ENCODE measurements at regions not wholly inside any gene's neighbourhood (a gene's known extent, or its start where the extent isn't known, plus 50 kb on each side); places are given as distances from the start of the nearest gene placed in this dataset.
"Not testable (repeated sequence)": the region's sequence is repeated elsewhere in the genome, so short reads cannot be mapped to it uniquely, and the experiment has no call there.

- DNase-seq: no peak
Observed at GRCh38 chr6:134778431-134778830, 171.5 kb downstream of the ALDH8A1 start.

GRCh38 chr6:134774201-134774638 lies 175.7 kb downstream of the ALDH8A1 start:
- no peak for DNase-seq

DNA sequence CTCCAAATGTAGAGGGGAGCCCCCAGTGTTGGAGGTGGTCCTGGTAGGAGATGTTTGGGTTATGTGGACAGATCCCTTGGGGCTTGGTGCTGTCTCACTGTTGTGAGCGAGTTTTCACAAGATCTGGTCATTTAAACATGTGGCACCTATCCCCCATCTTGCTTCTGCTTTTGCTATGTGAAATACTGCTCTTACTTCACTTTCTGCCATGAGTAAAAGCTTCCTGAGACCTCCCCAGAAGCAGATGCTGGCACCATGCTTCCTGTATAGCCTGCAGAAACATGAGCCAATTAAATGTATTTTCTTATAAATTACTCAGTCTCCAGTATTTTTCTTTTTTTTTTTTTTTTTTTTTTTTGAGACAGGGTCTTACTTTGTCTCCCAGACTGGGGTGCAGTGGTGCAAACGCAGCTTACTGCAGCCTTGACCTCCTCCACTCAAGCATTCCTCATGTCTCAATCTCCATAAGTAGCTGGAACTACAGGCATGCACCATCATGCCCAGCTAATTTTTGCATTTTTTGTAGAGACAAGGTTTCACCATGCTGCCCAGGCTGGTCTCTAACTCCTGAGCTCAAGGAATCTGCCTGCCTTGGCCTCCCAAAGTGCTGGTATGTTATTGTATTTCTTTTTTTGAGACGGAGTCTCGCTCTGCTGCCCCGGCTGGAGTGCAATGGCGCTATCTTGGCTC lies 177.1 kb downstream of the ALDH8A1 start:
- no peak for DNase-seq

- no peak for DNase-seq
Observed at GRCh38 chr6:134768931-134769330, 181.0 kb downstream of the ALDH8A1 start.

DNA sequence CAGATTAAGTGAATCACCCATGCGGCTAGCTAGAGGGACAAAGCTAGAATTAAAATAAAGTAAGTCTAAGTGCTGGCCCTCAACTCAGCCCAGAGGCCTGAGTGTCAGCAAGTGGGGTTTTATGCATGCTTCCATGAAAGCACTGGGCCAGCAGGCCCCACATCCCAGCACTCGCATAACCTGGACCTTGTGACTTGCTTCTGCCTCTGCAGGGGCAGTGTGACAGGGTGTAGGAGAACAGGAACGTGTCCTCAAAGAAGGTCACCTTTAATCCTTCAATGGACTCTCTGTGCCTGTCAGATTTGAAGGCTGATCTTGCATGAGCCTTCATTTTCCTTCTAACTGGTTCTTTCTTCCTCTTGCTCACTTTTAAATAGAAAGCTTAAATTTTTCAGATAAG lies 183.4 kb downstream of the ALDH8A1 start:
- no peak for DNase-seq

- no peak for DNase-seq
Observed at GRCh38 chr6:134764741-134765140, 185.2 kb downstream of the ALDH8A1 start.

DNA sequence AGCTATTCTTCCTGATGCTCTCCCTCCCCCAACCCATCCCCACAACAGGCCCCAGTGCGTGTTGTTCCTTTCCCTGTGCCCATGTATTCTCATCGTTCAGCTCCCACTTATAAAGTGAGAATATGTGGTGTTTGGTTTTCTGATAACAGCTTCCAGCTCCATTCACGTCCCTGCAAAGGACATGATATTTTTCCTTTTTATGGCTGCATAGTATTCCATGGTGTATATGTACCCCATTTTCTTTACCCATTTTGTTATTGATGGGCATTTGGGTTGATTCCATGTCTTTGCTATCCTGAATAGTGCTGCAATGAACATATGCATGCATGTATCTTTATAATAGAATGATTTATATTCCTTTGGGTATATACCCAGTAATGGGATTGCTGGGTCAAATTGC lies 186.3 kb downstream of the ALDH8A1 start:
- DNase-seq: not testable (repeated sequence)

GRCh38 chr6:134758621-134759020 lies 191.3 kb downstream of the ALDH8A1 start:
- no peak for DNase-seq

GRCh38 chr6:134757911-134758361 lies 192.0 kb downstream of the ALDH8A1 start:
- DNase-seq: no peak

- DNase-seq: no peak
Observed at GRCh38 chr6:134756374-134757025, 193.4 kb downstream of the ALDH8A1 start.

GRCh38 chr6:134754013-134754690 lies 195.7 kb downstream of the ALDH8A1 start:
- no peak for DNase-seq

GRCh38 chr6:134753001-134753400 lies 196.9 kb downstream of the ALDH8A1 start:
- no peak for DNase-seq

DNA sequence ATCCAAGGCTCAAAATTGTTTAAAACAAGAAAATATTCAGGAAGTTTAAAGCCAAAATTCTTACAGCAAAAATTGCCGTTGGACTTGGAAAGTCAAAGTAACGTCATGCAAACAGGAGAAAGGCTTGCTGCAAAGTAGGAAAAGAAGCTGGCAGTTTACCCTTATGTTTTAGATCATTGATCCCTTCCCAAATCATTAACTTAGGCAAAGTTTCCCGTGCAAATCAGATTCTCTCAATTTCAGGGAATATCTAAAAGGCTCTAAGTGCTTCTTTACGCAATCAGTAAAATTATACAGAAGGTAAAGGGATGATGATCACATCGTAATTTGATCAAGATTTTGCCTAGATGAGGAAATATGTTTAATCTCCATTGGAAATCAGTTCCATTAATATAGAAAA lies 197.5 kb downstream of the ALDH8A1 start:
- DNase-seq: no peak

DNA sequence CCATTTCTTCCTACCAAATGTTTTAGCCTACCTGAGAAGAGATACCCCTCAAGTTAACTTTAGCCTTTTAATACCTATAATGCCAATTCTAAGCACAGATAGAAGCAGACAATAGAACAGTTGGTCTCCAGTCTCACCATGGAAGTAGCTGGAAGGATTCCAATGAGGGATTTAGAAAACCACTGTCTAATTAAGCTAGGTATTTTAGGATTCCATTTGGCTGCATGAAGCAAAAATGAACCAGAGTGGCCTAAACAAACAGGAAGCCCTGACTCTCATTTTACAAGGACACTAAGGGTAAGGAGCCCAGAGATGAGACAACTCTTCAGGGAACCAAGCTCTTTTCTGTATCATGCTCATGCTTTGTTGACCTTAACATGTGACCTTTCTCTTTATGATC lies 199.2 kb downstream of the ALDH8A1 start:
- peak; percentile 29 for DNase-seq

GRCh38 chr6:134748484-134748883 lies 201.4 kb downstream of the ALDH8A1 start:
- DNase-seq: no peak

GRCh38 chr6:134747197-134747596 lies 202.7 kb downstream of the ALDH8A1 start:
- DNase-seq: not testable (repeated sequence)

- DNase-seq: no peak
Observed at GRCh38 chr6:134746140-134746539, 203.8 kb downstream of the ALDH8A1 start.

- DNase-seq: not testable (repeated sequence)
Observed at GRCh38 chr6:134745192-134745591, 204.7 kb downstream of the ALDH8A1 start.

DNA sequence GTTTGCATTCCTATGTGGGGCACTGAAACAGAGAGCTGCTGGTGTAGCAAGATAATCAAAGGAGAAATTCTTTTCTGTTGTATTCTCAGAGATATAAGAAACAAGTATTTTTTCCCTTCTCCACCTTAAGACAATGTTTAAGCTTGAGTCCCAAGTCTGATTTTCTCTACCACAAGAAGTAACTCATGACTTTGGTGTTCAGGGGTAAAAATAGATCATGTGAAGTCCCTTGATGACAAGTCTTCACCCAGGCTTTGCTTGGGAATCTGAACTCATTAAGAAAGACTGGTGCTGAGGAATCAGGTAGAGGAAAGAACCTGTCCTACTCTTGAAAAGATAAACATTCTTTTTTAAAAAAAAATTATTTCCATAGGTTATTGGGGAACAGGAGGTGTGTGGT lies 205.6 kb downstream of the ALDH8A1 start:
- no peak for DNase-seq

DNA sequence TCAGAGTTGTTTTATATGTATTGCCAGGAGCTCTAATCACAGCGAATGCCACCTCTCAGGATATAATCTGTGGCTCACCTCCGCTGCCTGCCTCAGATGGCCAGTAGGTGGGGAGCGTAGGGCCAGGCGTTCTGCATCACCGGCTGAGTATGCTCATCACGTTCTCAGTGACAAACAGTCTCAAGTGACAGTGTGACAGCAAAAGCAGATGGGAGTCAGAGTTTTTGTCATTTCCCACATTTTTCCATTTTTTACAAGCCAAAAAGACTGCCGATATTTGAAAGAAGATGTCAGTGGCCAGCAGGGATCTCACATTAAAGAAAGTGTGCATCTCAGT lies 208.7 kb downstream of the ALDH8A1 start:
- DNase-seq: no peak

GRCh38 chr6:134740473-134741199 lies 209.3 kb downstream of the ALDH8A1 start:
- no peak for DNase-seq

DNA sequence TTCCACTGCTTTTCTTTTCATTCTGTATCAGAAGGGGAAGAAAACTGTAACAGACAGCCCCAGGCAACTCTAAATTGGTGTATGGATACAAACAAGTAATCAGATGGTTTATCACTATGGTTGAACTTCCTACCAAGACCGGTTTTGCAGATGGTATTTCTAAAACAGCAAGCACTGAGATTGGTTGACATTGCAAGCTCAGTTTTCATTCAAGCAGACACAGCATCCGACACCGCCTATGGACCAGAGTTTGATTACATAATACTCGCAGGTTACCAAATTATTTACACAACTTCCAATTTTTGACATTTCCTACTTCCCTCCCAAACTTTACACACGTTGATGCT lies 209.9 kb downstream of the ALDH8A1 start:
- DNase-seq: no peak

DNA sequence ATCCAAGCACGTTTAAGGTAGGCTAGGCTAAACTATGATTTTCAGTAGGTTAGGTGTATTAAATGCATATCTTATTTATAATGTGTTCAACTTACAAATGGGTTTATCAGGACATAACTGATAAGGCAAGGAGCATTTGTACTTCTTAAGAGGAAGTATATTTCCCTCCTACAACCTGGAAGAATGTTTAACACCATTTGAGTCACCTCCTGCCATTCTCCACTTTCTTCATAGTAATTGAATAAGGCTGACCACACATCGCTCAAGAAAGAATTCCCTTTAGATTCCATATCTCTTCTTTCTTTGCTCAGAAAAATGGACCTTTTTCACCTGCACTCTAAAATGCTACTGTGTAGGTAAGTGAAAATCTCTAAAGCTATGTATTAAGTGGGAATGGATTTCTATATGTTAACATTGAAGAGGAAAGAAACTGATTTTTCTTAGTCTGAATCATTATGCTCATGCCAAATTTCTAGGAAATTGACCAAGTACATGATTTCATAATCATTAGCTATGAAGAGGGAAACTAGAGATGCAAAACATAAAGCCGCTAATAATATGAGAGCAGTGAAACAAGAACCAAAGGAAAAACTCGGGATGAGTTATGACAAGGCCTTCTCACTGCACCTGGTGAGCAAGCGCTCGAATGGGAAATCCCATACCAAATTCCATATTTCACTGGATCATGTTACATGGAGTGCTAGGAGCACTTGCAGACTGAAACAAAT lies 210.4 kb downstream of the ALDH8A1 start:
- DNase-seq: no peak

Measured in NCI-H1092 (cell line).